PC-9 (cell line): ENCODE measurements at regions not wholly inside any gene's neighbourhood (a gene's known extent, or its start where the extent isn't known, plus 50 kb on each side); places are given as distances from the start of the nearest gene placed in this dataset.

Experiments
- BruUV-seq: library from RNA; stranded (reverse); fragments of 400-500 nt; replicated peaks from 2 replicates; lab custom pipeline; 2021; lab: Mats Ljungman, UMichigan
- CTCF ChIA-PET: fragments of 300-600 bp; sonication (Branson Sonifier 250); formaldehyde crosslinking; loops from one replicate; lab custom pipeline; 2022; ENCODE audit warnings: antibody characterized with exemption; lab: Charles Lee
- POLR2A ChIA-PET: fragments of 300-600 bp; sonication (Branson Sonifier 250); formaldehyde crosslinking; loops from one replicate; lab custom pipeline; 2022; ENCODE audit warnings: antibody characterized with exemption; ENCODE audit not compliant: unreplicated experiment; lab: Charles Lee
- DNase-seq, 2 experiments: peaks; one replicate each; pipeline versions ENCODE4 v3.0.0 to v3.0.0-alpha.2; 2015 to 2022; ENCODE audit warnings: mixed read lengths in 1 of 2
- H2AFZ ChIP-seq: fragments of 200-600 bp; sonication (generic); 2 replicates; pipeline ENCODE4 v1.8.1; 2017; ENCODE audit warnings: antibody characterized with exemption
- H3F3A ChIP-seq: fragments of 200-600 bp; sonication (generic); 2 replicates; pipeline ENCODE4 v1.8.1; 2017; ENCODE audit warnings: antibody characterized with exemption, mild to moderate bottlenecking, low read depth; ENCODE audit not compliant: insufficient read depth
- H3K27ac ChIP-seq: fragments of 200-600 bp; sonication (generic); 2 replicates; pipeline ENCODE4 v1.6.1; 2016; ENCODE audit warnings: mixed run types
- H3K27me3 ChIP-seq: fragments of 200-600 bp; sonication (generic); 2 replicates; pipeline ENCODE4 v1.6.1; 2016; ENCODE audit warnings: low read depth, mixed run types; ENCODE audit not compliant: insufficient read depth
- H3K36me3 ChIP-seq: fragments of 200-600 bp; sonication (generic); 2 replicates; pipeline ENCODE4 v1.6.1; 2016; ENCODE audit warnings: low read depth, mixed run types
- H3K4me1 ChIP-seq: fragments of 200-600 bp; sonication (generic); replicated peaks from 2 replicates; pipeline ENCODE4 v1.6.1; 2016; ENCODE audit warnings: mixed run types; ENCODE audit not compliant: insufficient read depth
- H3K4me2 ChIP-seq: fragments of 200-600 bp; sonication (generic); 2 replicates; pipeline ENCODE4 v1.6.1; 2017; ENCODE audit warnings: mixed run types
- H3K4me3 ChIP-seq: fragments of 200-600 bp; sonication (generic); 2 replicates; pipeline ENCODE4 v1.6.1; 2016; ENCODE audit warnings: mixed run types
- H3K79me2 ChIP-seq: fragments of 200-600 bp; sonication (generic); 2 replicates; pipeline ENCODE4 v1.6.1; 2017; ENCODE audit warnings: low read depth, mixed run types
- H3K9me2 ChIP-seq: fragments of 200-600 bp; sonication (generic); 2 replicates; pipeline ENCODE4 v1.8.1; 2017; ENCODE audit warnings: mild to moderate bottlenecking; ENCODE audit not compliant: insufficient read depth
- H3K9me3 ChIP-seq: fragments of 200-600 bp; sonication (generic); 2 replicates; pipeline ENCODE4 v1.8.1; 2016; ENCODE audit warnings: low read depth; ENCODE audit not compliant: insufficient read depth
- H4K20me1 ChIP-seq: fragments of 200-600 bp; sonication (generic); 2 replicates; pipeline ENCODE4 v1.8.1; 2017; ENCODE audit not compliant: insufficient read depth
- EZH2 ChIP-seq: fragments of 200-600 bp; sonication (generic); IDR thresholded peaks from 2 replicates; pipeline ENCODE4 v1.8.0; 2017; ENCODE audit warnings: antibody characterized with exemption, low read depth
- intact Hi-C: fragments of 100-400 bp; cut with micrococcal nuclease; formaldehyde crosslinking; loops from one replicate; pipeline ENCODE4 v1.10.0; 2022; ENCODE audit not compliant: unreplicated experiment
- TF ChIP-seq, protein P1 (sequence below): fragments of 200-600 bp; sonication (generic); conservative IDR thresholded peaks from 2 replicates; pipeline ENCODE4 v1.6.1; 2017; ENCODE audit warnings: mixed run types, antibody characterized with exemption, mild to moderate bottlenecking, moderate library complexity

DNA sequence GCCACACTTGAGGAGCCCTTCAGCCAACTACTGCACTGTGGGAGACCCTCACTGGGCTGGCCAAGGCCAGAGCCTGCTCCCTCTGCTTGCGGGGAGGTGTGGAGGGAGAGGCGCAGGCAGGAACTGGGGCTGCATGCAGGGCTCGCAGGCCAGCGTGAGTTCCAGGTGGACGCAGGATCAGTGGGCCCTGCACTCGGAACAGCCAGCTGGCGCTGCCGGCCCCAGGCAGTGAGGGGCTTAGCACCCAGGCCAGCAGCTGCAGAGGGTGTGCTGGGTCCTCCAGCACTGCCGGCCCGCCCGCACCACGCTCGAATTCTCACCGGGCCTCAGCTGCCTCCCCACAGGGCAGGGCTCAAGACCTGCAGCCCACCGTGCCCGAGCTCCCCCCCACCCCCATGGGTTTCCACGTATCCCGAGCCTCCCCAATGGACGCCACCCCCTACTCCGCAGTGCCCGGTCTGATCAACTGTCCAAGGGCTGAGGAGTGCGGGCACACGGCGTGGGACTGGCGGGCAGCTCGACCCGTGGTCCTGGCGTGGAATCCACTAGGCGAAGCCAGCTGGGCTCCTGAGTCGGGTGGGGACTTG is 1293.8 kb upstream of the PCDH9 start:
- TF ChIP-seq EZH2, result no peak
- H3K4me3 ChIP-seq, result no peak overlapping the region
- no peak for DNase-seq
- no peaks in the 10 kb centered on the region for H3K9me3 ChIP-seq
- BruUV-seq, result no TSS peak
- no peaks in the 10 kb centered on the region for H4K20me1 ChIP-seq
- no peaks in the 10 kb centered on the region for H3K36me3 ChIP-seq
- no peaks in the 10 kb centered on the region for H3K4me1 ChIP-seq
- intact Hi-C loops, result no loop called here
- H3K27ac ChIP-seq, result no peak overlapping the region
- ChIA-PET CTCF (no interaction called here), POLR2A (no interaction called here)
- no peaks in the 10 kb centered on the region for H3K27me3 ChIP-seq
- H2AFZ ChIP-seq, result no peak overlapping the region
- no peak overlapping the region for H3K4me2 ChIP-seq
- H3K79me2 ChIP-seq, result no peaks in the 10 kb centered on the region
- H3K9me2 ChIP-seq, result no peaks in the 10 kb centered on the region
- no peaks in the 10 kb centered on the region for H3F3A ChIP-seq

DNA sequence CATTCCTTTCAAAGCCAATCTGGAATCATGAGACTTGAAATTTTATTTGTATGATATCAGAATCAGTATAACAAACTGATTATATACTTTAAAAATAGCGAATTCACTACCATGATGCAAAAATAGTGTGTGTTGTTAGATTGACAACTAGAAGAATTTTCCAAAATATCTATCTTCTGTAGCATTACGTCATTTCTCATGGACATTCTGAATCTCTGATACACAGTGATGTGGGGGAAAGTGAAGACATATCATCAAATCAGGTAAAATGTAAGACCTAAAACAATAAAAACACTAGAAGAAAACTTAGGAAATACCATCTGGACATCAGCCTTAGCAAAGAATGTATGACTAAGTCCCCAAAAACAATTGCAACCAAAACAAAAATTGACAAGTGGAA is 1292.0 kb upstream of the PCDH9 start:
- DNase-seq, result no peak
- H3K9me3 ChIP-seq, result no peaks in the 10 kb centered on the region
- ChIA-PET CTCF (no interaction called here), POLR2A (no interaction called here)
- no peak overlapping the region for H3K4me2 ChIP-seq
- no peaks in the 10 kb centered on the region for H3K9me2 ChIP-seq
- intact Hi-C loops, result no loop called here
- no peak overlapping the region for H2AFZ ChIP-seq
- H3K79me2 ChIP-seq, result no peaks in the 10 kb centered on the region
- no peaks in the 10 kb centered on the region for H3F3A ChIP-seq
- H3K27me3 ChIP-seq, result no peaks in the 10 kb centered on the region
- no TSS peak for BruUV-seq
- no peaks in the 10 kb centered on the region for H3K4me1 ChIP-seq
- no peaks in the 10 kb centered on the region for H3K36me3 ChIP-seq
- no peaks in the 10 kb centered on the region for H4K20me1 ChIP-seq
- H3K4me3 ChIP-seq, result no peak overlapping the region
- no peak overlapping the region for H3K27ac ChIP-seq
- TF ChIP-seq, protein P1, sequence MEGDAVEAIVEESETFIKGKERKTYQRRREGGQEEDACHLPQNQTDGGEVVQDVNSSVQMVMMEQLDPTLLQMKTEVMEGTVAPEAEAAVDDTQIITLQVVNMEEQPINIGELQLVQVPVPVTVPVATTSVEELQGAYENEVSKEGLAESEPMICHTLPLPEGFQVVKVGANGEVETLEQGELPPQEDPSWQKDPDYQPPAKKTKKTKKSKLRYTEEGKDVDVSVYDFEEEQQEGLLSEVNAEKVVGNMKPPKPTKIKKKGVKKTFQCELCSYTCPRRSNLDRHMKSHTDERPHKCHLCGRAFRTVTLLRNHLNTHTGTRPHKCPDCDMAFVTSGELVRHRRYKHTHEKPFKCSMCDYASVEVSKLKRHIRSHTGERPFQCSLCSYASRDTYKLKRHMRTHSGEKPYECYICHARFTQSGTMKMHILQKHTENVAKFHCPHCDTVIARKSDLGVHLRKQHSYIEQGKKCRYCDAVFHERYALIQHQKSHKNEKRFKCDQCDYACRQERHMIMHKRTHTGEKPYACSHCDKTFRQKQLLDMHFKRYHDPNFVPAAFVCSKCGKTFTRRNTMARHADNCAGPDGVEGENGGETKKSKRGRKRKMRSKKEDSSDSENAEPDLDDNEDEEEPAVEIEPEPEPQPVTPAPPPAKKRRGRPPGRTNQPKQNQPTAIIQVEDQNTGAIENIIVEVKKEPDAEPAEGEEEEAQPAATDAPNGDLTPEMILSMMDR, result no peak
- no peak for TF ChIP-seq EZH2

DNA sequence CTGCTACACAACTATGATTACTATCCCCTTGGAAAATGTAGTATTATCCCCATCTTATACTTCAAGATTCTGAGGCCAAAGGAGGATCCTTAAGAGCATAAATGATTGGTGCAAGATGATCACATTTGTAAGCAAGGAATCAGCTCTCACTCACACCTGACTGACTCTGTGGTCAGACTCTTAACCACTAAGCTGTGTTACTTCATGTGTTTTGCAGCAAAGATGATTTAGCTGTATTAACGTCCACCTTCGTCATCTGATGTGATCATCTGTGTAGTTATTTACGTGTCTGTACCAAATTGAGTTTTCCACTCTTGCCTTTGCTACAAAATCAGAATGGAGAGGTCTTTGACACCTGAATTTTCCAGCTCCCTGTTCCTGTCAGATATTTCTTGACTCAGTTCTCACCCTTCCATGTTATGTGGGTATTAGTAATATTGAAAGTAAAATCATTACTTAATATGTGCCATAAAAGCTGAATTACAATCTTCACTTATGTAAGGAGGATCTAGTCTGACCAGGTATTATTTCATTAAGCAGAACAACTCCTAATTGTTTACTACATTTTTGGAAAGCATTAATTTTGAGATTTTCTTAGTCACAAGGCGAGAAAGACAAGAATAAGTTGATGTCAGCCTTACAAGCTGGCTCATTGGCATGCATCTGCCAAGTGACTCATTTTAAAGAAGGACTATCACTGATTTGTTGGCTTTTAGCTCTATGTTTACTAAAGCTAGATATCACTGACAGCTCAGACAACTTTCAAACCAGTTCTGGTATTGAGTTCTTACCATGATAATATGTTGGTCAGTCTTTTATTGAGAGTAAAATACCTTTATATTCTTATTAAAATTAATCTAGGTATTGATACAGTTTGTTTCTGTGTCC is 1279.8 kb upstream of the PCDH9 start:
- H3K27me3 ChIP-seq, result no peaks in the 10 kb centered on the region
- H3K79me2 ChIP-seq, result no peaks in the 10 kb centered on the region
- no peaks in the 10 kb centered on the region for H3K36me3 ChIP-seq
- no peaks in the 10 kb centered on the region for H3K9me2 ChIP-seq
- no peaks in the 10 kb centered on the region for H3F3A ChIP-seq
- intact Hi-C loops, result no loop called here
- no peaks in the 10 kb centered on the region for H3K9me3 ChIP-seq
- H3K4me3 ChIP-seq, result no peak overlapping the region
- no peaks in the 10 kb centered on the region for H3K4me1 ChIP-seq
- H3K4me2 ChIP-seq, result no peak overlapping the region
- TF ChIP-seq, protein P1, result no peak
- TF ChIP-seq EZH2, result no peak
- no peaks in the 10 kb centered on the region for H4K20me1 ChIP-seq
- H3K27ac ChIP-seq, result no peak overlapping the region
- ChIA-PET POLR2A (no interaction called here), CTCF (no interaction called here)
- no peak overlapping the region for H2AFZ ChIP-seq
- BruUV-seq, result no TSS peak
- DNase-seq, result no peak
